HG03439 (cell line): ENCODE measurements at regions not wholly inside any gene's neighbourhood (a gene's known extent, or its start where the extent isn't known, plus 50 kb on each side); places are given as distances from the start of the nearest gene placed in this dataset.
A peak's percentile ranks its signal among the peaks of the same experiment; 100 is the strongest.

Source experiments
- ATAC-seq: cut with Tn5 transposase; IDR thresholded peaks from one replicate; pipeline ENCODE4 v1.9.1; 2021; ENCODE audit warnings: mild to moderate bottlenecking, moderate library complexity; ENCODE audit not compliant: unreplicated experiment

DNA sequence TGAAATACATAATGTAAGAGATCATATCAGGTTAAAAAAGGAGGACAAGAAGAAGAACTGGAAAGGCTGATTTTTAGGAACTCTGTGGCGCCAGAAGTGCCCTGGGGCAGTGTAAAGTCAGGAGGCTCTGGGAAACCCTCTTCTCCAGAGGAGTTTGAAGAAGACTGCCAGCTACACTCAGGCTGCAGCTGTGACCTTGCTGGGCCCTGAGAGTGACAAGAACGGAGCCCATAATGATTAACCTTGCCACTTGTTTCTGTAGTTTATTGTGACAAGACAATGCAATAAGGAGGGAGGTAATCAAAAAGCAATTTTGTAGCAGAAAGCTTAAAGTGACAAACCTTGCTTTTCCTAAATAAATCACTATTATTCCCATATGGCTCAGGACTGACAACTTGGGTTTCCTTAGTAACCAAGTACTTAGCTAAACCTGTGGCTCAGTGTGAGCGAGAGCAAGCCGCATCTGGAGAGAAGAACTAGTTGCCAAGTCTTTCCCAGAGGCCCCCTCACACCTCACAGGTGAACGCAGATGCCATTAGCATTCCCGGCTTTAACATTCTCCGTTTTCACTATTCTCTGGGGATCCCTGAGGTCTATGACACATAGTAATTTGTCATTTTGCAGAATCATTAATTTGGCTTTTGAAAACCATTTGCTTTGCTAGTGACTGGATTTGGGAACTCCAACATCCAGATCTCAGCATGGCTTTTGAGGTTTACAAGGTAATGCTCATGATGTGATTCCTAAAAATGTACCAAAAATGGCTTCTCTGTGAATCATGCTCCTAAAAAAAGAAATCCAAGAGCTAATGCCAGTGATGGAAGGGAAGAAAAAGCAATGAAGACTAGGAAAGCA, 115.9 kb downstream of the OMA1 start:
- no peak for ATAC-seq

DNA sequence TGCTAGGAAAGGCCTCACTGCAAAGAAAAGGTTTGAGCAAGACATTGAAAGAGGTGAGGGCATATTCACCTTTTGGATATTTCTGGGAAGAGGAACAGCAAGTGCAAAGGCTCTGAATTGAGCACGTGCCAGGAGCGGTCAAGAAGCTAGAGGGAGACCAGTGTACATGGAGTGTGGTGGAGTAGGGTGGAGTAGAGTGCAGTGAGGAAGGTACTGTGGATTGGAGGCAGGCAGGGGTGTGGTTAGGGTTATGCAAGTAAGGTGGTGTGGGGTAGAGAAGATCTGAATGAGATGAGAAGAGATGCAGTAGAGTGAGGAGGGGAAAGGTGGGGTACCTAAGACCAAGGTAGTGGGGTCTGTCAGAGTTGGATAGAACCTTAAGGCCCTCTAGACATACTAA, 119.6 kb downstream of the OMA1 start:
- no peak for ATAC-seq

DNA sequence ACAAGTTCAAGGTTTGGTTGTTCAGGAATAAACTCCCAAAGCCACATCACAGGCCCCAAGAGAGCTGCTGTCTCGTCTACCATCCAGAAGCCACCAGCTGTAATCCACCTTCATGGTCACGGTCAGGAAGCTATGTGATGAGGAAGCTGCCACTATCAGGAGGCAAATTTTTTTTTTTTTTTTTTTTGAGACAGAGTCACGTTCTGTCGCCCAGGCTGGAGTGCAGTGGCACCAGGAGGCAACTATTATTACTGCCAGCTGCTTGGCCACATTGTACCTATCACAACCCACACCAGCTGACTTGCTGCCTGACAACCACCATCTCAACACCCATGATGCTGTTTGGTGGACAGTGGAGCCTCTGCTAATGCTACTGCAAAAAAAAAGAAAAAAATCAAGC, 124.1 kb downstream of the OMA1 start:
- ATAC-seq: no peak

DNA sequence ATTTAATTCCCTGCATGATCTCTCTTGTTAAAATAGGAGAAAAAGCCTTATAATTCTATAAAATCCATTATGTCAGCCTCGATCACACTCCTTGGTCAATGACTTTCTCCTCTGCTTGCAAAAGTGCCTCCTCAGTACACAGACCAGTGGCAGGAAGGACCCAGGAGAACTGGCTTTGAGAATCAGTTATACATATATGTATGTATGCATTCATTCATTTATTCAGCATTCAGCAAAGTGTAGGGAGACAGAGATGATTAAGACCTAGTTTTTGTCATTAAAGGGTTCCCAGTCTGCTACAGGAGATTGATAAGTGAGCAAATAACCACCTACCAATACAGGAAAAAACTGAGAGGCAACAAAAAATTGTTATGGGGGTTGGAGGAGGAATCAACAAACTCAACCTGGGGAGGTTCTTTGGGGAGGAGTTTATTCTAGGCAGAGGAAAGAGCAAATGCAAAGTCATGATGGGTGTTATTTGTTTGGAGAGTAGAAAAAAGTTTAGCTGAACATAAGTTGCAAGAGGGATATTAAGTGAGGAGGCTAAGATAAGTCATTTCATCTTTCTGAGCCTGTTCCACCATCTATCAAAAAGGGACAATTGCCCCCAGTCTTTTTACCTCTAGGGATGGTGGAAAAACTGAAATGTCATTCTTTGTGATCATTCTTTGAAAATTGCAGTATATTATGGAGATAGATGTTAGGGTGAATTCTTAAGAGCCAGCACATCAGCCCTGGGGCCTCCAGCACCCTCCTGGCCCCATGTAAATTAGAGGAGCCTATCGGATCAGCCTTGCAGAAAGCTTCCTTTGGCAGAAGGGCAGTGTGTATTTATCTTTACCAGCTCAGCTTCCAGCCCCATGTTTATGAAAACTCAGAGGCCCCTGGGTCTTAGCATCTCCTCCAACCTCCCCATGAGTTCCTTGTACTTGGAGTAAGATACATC, 128.0 kb downstream of the OMA1 start:
- ATAC-seq: no peak

DNA sequence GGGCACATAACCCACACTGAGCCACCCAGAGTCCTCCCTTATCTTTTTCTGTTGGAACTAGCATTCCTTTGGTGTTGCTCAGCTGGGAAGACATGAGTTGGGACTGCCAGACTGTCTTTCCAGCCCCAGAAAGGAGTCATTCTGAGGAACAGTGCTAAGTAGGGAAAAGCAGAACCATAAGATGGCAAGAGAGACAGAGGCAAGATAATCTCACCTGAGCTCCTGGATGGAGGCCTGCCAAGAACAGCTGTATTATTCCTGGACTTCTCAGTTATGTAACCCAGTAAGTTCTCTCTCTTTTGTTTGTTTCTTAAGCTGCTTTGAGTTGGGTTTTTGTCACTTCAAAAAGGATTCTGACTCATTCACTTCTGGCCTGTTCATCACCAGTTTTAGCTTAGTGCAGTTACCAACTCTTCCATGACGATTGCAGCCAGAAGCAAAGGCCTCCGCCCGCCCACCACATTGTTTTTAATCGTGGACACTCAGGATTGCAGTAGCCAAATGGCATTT, 134.4 kb downstream of the OMA1 start:
- ATAC-seq: no peak

DNA sequence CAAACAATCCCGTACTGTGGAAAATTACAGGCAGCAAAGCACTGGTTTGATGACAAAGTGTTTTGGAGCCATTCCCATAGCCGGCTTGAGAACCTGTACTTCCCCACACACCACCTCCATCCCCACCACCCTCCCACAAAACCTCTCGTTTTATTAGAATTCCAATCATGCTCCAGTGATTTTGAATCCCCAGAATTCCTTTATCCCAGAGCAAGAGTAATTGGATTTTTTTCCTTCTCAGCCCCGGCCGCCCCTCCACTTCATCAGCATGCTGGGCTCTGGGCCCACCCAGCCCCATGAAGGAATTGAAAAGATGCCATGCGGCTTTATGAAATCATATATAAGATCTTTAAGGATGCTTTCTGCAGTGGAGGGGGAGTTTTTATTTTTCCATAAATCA, 136.6 kb downstream of the OMA1 start:
- ATAC-seq: no peak

DNA sequence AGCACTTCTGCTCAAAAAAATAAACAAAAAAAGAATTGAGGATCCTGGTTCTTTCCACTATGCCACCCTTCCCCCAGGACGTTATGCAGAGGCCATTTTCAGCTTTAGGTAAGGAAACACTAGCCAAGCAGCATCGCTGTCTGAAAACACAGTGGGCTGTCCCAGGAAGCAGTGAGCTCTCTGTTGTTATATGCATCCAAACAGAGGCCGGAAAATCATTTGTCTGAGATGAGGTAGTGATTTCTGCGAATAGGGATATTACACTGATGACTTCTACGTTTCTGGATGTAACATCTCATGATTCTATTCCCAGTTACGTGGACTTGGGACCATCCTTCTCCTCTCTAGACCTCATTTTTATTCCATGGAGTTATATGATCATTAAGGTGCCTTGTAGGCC, 137.2 kb downstream of the OMA1 start:
- ATAC-seq: no peak

DNA sequence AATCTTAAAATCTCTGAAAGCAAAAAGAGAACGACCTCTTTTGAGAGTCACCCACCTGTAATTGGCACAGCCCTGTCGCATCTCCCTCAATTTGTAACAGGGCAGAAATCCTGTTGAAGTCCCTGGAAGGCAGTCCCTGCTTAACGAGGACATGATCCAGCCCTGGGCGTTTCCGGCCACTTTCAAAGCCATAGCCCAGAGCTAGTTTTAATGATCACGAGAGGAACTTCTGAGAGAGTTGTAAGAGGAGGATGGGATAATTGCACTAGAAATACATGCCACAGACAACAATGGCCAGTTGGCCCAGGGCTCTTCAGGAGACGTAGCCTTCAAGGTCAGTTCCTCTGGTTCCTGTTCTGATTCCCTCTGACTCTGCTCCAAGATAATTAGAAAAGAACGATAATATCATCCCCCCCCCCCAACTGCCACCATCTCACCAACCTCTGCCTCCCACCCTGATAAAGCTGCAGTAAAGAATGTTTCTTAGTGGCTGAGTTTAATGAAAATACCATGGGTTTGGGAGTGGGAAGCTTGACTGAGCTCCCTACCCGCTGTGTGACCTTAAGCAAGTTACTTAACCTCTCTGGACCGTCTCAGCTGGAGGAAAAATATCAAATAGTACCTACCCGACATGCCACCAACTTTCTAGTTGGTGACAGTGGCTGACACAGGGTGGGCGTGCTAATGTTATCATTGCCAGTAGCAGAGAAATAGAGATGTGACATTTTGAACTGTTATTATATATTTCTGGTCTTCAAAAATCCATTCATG, 140.0 kb downstream of the OMA1 start:
- ATAC-seq: no peak

DNA sequence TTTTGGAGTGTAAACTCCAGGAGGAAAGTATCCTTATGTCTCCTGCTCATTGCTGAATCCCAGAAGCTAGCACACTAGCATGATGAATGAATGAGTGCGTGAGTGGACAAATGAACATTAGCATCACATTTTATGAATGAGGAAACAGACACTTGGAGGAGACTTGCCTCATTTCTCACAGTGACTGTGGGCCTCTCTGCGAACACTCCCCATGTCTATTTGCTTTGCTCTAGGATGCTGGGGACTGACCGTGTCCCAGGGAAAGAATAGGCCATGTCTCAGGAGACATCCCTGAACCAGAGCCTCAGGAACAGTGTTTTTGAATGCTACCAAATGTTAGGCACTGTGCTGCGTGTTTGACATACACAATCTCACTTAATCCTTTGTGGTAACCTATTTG, 140.9 kb downstream of the OMA1 start:
- no peak for ATAC-seq

DNA sequence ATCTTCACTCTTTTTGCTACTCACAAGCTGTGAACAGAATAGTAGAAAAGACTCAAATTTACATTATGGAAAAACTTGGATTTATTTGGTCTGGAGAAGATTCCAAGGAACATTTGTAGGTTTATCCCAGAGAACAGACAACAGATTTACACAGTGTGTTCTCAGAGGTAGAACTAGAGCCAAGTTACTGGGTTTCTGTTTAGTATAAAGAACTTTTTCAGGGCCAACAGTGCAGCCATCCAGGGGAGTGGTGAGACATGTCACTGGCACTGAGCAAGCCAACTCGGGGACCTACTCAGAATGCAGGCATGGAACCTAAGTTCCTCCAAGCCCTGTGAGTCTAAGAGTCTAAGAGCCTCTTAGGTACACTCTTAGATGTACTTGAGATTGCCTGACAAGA, 142.6 kb downstream of the OMA1 start:
- no peak for ATAC-seq

DNA sequence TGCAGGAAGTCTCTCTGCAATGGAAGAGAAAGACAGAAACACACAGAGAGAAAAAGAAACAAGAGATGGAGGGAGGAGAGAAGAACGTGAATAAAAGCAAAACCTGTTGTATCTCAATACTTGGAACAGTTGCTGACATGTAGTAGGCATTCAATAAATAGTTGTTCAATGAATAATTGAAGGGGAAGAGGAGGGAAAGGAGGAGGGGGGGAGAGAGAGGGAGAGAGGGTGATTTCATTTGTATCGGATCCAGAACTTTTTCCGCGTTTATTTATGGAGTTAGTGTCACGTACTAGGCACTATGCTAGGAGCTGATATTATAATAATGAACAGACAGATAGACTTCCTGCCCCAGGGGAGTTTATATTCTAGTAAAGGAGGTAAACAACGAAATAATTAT, 144.1 kb downstream of the OMA1 start:
- ATAC-seq: no peak

DNA sequence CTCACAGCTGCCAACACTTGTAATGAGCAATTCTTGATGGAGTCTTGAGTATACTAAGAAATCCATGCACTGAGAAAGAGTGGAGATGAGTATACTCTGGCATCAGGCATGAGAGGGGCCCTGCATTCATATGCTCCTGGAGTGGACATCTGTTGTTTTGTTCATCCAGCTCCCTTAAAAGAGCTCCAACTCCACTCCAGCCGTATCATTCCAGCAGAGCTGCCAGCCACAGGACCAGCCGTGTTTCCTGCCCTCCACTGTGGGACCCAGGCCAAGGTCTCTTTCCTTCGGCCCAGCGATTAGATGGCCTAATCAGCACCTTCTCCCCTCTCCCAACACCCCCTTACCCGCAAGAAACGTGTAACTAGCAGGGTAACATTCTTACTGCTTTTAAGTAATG, 144.5 kb downstream of the OMA1 start:
- no peak for ATAC-seq

DNA sequence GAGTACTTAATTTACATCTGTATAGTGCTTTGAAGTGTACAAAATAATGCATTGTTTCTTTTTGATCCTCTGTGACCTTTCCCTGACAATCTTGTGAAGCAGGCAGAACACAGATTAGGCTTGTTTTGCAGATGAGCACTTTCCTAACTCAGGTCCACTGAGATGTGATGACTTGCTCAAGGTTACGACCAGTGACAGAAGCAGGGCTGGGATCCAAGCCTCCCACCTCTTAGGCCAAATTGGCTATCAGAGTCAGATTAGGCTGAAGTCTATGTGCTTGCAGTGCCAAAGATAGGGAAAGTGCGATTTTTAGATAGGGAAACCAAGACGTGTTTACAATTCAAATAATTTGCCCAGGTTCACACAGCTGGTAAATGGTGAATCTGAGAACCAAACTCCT, 147.3 kb downstream of the OMA1 start:
- ATAC-seq: no peak

DNA sequence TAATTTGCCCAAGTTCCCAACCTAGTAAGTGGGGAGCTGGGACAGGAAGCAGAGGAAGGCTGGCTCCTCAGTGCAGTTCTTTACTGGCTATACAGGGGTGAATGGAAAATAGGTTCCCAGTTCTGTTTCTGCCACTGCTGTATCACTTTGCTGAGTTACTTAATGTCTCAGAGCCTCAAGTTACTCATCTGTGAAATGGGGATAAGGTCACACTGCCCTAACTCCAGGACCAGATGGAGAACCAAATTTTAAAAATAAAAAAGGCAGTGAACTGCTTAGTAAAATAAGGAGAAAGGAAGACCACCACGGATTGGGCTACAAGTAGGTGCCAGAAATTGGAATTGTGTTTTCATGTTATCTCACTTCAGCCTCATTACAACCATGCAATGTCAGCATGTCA, 147.8 kb downstream of the OMA1 start:
- no peak for ATAC-seq

DNA sequence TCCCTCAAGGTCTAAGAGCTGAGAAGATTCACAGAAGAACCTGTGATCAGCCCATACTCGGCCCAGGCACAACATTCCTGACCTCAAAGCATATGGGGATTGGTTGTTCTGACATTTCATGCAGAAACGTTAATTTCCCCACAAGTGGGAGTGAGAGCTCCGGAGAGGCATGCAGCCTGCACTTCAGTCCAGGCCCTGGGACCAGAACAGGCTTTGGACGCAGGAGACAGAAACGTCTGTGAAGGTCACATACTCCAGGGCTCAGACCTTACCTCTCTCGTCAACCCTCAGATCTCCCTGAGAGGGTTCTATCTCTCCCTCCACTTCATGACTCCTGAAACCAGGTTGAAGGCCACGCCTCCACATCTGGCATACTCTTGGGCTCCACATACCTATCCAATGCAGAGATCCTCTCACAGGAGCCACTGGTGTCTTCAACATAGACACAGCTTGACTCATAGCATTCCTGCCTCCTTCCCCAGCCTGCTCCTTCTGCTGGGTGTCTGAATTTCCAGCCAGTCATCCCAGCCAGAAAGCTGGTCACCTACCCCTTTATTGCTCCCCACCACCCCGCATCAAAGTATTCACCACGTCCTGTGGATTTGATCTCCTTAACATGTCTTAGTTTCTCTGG, 149.2 kb downstream of the OMA1 start:
- ATAC-seq: no peak

DNA sequence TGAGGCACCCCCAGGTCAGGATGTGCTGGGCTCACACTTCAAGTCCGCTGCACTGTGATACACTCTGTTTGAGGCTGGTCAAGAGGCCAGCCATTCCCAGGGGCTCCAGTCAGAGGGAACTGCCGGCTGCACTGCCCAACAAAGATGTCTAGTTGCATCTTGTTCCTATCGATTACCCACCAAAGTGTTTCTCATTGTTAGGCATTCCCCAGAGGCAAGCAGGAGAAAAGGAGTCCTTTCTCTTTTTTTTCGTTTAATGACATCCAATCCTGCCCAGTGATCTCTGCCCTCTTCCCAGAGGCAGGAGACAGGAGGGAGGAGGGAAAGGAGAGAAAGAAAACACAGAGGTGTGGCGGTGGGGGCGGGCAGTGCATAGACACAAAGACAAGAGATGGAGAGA, 150.4 kb downstream of the OMA1 start:
- no peak for ATAC-seq

DNA sequence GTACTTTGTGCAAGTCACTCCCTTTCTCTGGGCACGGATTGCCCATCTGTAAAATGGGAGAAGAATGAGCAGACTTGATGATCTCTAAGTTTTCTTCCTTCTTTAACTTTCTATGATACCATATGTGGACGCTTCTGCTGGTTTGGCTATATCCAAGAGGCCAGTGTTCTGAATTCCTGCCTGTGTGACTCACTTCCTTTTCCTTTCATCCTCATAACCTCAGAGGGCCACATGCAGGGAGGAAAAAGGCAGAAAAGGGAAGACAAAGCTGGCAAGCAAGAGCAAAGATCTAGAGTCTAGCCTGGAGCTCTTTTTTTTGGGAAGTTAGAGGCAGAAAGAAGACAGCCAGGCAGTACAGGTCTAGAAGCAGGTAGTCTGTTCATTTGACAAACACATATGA, 151.2 kb downstream of the OMA1 start:
- no peak for ATAC-seq

DNA sequence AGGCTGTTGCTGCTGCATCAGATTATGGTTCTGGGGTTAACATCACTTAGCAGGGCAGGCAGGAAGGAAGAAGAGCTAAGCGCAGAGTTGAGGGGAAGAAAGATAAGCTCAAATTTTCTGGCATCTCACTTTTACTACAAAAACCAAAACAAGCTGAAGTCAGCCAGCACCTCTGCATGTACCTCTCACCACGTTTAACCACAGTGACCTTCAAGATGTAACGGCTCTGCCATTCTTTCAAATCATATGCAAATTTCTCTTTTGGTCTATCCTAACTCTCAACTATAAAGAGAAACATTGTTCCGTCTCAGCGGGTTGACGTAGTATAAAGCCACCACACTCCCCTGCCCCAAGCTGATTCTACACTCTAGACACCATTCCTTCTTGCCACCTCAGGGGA, 154.4 kb downstream of the OMA1 start:
- peak; percentile 93 for ATAC-seq

DNA sequence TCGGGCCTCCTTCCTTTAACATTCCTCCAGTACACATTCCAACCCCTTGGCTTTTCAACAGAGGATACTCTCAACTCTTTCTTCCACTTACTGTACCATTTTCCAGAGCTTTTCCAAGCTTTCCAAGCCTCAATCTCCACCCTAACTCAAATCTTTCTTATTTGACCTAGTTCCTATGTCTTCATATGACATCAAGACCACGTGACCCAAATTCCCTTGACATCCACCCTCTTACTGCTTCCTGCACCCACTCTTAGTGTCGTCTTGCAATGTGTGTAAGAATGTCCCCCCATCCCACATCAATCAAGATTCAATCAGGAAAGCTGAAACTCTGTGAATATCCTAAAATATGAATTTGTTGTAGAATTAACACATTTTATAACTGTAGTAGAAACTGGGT, 155.0 kb downstream of the OMA1 start:
- ATAC-seq: no peak

DNA sequence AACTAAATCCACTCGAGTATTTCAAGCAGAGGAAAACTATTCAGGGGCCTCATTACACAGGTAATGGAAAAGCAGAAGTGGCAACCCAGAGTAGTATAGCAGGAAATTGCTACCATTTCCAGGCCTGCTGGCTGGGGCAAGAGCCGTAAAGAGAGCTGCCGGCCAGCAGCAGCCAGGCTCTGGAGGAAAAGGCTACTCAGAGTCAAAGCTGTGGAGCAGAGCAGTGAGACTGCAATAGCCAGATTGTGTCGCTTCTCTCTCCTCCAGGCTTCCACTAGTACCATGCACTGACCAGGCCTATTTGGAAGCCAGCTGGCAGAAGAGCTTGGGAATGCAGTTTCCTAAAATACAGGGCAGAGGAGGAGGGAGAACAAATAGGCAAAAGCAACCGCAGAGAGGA, 155.5 kb downstream of the OMA1 start:
- no peak for ATAC-seq

DNA sequence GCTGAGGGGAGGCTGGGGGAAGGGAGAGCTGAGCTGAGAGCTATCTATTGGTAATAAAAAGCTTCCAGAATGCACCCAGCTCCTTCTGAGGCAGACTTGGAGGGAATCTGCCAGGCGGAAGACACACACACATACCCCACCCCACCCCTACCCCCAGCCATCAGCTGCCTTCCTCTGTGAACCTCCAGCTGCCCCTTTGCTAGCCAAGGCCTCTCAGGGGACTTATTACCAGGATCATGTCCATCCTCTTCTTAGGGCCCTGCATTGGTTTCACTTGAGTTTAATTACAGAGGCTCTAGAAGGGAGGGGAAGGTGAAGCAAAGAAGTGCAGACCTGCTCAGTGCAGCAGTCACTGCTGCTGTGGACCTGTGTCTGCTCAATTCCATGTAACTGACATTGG, 156.4 kb downstream of the OMA1 start:
- ATAC-seq: no peak
